Superior temporal gyrus (tissue), 1 donor: ENCODE measurements at regions not wholly inside any gene's neighbourhood (a gene's known extent, or its start where the extent isn't known, plus 50 kb on each side); places are given as distances from the start of the nearest gene placed in this dataset.

Source experiments
- DNase-seq: peaks from one replicate; pipeline ENCODE4 v3.0.0-alpha.2; 2016; ENCODE audit errors: extremely low spot score

DNA sequence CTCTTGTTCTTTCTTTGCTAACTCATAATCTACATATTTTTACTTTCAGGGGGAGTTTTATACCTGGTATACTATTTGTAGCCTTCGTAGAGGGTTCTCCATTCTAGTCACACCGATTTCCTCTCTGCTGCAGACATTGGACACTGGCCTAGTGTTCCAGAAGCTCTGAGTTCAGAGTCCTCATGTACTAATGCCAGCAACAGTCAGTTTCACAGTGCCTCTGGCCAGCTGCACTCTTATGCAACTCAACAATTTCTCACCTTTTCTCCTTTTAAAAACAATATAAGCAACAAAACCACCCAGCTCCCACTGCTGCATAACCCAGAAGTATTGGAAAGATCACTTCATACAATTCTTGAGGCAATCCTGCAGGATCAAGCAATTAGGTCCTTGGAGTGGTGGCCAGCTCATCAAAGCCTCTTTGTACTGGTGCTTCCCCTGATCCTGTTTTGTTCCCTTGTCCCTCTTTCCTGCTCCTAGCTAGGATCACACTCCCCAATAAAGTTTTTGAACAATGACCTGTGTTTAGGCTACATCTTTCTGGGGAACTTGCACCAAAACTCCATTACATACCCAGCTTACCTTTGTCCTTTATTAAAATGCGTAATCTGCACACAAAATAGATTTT, 98.1 kb upstream of the TUT7 start:
- no peak for DNase-seq

DNA sequence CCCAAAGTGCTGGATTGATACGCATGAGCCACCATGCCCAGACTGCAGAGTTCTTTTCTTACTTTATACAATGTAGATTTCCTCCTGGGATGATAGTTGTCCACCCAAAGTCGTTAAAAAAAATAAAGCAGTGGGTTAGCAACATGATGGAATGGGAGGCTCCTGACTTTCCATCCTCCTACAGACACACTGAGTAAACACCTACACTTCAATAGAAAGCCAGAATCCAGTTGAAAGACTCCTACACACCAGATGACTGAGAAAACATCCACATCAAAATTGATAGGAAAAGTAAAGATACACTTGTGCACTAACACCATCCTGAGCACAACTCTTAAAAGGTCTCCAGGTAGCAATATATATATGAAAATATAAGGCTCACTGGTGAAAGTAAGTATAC, 95.0 kb upstream of the TUT7 start:
- no peak for DNase-seq

DNA sequence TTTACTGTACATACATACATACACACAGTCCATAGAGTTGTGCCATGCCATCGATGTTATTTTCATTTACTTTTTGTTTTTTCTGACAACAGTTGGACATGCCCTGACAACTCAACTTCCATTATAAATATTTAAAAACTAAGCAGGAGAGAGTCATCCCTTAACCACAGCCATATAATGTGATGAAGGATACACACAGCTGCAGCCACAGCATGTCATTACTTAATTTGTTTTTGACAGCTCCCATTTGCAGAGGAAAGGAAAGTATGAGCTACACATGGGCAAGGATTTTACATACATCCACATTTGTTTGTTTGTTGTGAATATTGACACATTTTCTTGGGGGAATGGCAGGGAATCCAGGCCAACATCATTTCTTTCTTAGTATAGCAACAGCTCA, 91.5 kb upstream of the TUT7 start:
- no peak for DNase-seq

- DNase-seq = no peak
Observed at GRCh38 chr9:86443992-86444391, 89.8 kb upstream of the TUT7 start.

DNA sequence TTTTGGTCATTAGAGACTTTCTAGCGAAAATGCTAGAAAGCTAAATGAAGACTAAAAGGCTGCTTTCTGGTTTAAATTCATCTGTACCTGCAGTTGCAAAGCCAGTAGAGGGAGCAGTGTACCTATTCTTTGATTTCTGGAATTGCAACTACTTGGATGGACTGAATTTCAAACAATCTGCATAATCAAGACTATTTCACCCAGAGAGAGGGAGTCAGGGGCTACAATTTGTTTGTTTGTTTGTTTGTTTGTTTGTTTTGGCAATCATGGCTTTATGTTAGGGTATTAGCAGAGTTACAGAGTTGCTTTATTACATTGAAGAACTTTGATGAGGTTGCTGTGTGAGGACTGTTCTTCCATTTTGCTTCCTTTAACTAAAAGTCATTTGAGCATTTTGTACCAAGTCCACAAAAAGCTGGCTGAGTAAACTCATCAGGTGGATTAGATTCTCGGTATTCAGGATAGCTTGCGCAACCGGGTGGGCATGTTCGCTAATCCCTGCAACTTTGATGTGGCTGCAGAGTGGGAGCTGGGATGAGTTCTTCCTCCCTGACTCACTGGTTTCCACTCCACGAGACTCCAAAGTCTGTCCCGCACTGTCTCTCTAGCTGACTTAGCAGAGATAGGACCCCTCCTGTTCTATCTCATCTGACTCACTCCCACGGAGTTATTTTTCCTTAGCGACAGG, 80.0 kb upstream of the TUT7 start:
- DNase-seq = peak; percentile 77

DNA sequence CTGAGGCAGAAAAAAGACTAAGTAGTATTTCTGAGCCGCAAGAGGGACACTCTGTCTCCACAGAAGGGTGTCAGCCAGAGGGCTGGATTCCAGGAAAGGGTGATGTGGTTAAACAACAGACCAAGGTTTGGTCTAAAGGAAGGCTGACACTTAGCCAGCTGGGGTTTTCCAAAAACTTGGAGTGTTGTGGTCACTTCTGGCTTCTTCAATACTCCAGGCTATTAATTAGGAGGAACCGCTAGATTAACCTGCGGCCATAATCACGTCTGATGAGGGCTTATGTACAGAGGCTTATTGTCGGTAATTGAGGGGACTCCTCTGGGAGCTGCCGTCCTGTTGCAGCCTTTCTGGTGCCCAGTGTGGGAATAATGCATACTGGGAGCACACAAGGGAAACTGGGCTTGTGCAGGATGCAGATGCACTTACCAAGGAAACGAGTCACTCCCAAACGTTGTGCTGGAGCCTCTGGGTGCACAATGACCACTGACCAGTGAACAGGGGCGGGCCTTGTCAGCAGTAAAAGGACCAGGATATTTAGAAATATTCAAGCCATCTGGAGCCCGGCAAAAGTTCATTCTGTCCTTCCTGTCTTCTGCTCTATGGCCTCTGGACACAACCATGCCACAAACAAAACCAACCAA, 70.2 kb upstream of the TUT7 start:
- no peak for DNase-seq

- peak; percentile 84 for DNase-seq
Observed at GRCh38 chr9:86413971-86414880, 60.0 kb upstream of the TUT7 start.

GRCh38 chr9:86410281-86410680, 56.1 kb upstream of the TUT7 start:
- no peak for DNase-seq

- DNase-seq = no peak
Observed at GRCh38 chr9:86408121-86408520, 53.9 kb upstream of the TUT7 start.

- DNase-seq = no peak
Observed at GRCh38 chr9:86407022-86407421, 52.8 kb upstream of the TUT7 start.

DNA sequence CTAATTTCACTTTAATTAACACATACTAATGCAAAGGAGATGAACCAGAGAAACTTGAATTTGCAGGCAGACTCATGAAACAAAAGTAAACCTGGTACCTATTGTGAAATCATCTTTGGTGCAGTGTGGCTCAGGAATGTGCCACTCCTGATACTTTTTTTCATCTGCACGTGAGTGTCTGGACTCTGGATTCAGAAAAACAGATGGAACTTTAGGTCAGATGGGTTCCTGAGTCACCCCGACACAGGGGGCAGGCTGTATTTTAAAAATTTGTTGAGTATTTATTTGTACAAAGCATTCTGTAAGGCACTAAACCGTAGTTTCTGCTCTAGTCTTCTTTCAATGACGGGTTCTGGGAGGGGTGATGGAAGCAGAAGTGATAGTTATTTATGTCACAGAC, 52.2 kb upstream of the TUT7 start:
- DNase-seq = peak; percentile 47

DNA sequence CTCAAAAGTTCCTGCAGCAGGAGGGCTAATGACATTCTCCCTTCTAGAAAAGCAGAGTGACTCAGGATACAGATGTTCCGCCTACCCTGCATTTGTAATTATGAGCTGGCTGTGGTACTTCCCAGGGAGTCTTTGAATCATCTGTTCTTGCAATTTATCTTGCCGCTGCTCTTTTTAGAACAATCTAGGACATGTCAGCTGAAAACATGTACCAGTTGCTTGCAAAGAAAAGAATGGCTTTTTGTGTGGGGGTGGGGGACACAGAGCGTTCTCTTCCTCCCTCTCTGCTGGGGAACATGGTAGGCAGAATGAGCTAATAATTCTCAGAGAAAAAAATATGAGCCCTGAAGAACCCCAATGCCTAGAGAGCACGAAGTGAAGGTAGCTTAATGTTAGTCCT, 51.7 kb upstream of the TUT7 start:
- DNase-seq = peak; percentile 70

- peak; percentile 24 for DNase-seq
Observed at GRCh38 chr9:86405086-86405491, 50.9 kb upstream of the TUT7 start.
